IPS DF 4.7 (cell line): ENCODE measurements at regions not wholly inside any gene's neighbourhood (a gene's known extent, or its start where the extent isn't known, plus 50 kb on each side); places are given as distances from the start of the nearest gene placed in this dataset.

ENCODE experiments used
- DNase-seq: peaks from one replicate; pipeline ENCODE4 v3.0.0-alpha.2; 2013; ENCODE audit warnings: low spot score; ENCODE audit errors: extremely low read depth

DNA sequence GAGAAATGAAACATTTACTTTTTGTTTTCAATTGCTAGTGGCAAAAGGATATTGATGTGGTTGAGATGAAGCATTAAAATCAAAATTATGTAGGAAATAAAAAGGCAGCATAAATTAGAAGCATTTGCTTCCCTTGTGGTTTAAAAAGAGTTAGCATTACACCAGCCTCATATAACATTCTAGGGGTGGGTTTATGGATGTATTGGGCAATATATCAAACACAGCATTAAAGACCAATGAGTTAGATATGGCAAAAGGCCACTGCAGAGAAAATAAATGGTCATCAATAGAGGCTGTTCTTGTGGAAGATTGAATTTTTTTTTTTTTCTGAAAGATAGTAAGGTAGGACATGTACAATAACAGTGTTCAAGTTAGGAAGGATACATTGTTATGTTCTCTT lies 473.0 kb downstream of the TLR4 start:
- no peak for DNase-seq

DNA sequence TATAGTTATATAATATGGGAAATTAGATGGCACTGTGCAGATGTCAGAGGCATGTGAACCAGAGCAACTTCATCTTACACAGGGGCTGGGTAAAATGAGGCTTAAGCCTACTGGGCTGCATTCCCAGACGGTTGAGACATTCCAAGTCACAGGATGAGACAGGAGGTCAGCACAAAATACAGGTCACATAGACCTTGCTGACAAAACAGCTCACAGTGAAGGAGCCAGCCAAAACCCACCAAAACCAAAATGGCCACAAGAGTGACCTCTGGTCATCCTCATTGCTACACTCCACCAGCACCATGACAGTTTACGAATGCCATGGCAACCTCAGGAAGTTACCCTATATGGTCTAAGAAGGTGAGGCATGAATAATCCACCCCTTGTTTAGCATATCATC lies 479.4 kb downstream of the TLR4 start:
- no peak for DNase-seq

DNA sequence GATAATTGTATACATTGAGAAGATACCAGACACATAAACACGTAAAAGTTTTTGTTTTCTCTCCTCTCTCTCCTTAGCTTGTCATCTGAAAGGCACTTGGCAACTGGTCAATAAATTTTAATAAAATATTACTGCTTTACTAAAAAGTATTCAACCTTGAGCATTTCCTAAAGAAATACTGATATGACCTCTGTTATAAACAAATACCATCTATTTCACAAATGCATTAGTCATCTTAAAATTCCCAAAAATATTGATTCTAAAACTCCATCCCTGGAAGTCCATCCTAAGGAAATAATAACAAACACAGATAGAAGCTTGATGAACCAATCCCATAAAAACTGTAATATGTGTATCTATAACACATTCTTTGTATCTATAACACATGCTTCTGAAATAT lies 483.2 kb downstream of the TLR4 start:
- no peak for DNase-seq

DNA sequence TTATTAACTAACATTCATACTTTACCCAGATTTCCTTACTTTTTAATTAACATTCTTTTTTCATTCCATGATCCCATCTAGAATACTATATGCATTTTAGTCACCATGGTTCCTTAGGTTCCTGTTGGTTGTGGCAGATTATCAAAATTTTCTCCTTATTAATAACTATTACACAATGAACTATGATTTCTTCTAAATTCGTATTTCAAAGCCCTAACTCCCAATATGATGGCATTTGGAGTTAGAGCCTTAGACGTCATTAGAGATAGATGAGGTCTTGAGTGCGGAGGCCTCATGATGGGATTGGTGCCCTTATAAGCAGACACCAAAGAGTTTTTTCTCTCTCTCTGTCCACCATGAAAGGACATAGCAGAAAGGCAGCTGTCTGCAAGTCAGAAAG lies 485.4 kb downstream of the TLR4 start:
- DNase-seq, result no peak

DNA sequence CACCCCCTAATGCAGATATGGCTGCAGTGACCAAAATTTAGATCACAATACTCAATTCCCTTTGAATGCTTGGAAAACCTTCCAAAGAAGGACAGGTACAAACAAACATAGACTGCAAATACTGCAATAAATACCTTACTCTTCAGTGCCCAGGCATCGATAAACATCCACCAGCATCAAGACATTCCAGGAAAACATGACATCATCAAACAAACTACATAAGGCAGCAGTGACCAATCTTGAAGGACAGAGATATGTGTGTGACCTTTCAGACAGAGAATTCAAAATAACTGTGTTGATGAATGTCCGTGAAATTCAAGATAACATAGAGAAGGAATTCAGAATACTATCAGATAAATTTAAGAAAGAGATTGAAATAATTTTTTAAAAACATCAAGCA lies 488.6 kb downstream of the TLR4 start:
- no peak for DNase-seq

DNA sequence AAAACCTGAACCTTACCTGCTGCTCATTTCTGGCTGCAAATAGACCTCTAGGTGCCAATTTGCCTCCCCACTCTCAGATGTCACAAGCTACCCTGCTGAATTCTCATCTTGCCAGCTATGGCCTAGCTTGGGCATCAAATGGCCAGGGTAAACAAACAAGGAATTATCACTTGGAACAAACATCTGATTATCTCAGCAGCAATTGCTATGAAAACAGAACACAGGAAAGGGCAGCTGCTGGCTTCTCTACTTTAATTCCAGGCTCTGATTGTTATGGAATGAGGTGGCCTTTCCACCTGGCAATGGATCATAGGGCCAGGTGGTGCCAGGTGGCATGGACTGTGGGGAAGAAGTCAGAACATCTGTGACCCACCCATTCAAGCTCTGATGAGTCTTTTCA lies 505.1 kb downstream of the TLR4 start:
- no peak for DNase-seq

DNA sequence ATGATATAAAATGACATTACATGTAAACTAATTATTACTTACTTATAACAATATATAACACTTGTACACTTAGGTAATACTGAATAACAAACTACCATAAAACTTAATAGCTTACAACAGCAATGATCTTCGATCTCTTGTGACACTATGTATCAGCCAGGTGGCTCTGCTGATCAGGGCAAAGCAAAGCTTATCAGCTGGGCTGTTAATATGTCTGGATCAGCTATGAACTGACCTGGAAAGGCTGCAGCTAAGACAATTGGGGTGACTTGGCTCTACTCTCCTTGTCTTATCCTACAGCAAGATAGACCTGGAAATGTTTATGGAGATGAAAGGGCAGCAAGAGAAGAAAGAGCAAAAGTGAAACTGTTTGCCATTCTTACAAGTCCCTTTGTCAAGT lies 511.3 kb downstream of the TLR4 start:
- no peak for DNase-seq

DNA sequence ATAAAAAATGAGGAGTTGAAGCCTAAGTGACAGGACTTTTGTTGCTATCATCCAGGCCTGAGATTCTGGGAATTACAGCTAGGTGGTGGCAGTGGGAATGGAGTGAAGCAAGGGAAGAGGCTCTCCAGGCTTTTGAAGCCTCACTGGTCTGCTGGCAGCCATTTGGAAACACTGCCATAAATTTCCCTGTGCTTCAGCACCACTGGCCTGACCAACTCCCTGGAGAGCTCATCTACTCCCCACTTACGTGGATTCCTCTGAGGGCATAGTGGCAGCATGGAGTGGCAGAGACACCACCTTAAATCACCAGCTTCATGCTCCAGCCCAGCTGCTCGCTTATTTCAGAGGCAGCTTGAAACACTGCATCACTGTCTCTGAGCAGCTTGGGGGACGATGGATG lies 518.2 kb downstream of the TLR4 start:
- no peak for DNase-seq

DNA sequence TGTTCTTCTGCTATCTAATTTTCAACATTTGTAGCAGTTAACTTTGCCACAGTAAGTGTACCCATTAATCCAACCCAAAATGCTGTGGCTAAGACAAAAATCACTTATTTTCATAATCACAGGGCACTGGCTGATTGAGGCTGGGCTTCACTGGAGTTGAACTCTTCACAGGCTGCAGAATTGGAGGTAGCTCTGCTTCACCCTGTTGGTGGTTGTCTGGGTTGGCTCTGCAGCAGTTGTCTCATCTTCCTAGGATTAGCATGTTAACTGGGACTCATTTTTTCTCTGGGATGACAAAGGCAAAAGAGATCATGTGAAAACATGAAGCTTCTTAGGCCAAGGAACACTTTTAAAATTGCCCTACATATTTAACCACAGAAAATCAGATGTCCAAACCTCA lies 518.9 kb downstream of the TLR4 start:
- DNase-seq, result no peak

DNA sequence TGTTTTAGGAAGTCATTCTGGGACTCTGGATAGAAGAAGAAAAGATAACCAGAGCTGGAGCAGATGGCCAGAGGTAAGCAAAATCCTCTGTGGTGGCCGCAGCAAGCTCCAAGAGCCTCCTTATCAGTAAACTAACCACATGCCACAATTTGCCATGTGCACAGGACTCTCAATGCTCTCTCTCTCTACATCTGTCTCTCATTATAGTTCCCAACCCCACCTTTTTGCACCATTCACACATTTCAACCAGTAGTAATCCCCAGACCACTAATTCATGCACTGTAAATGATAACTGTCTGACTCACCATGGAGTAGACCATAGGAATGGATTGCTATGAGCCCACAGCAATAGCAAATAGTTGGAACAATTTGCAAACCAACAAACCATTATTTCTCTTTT lies 526.1 kb downstream of the TLR4 start:
- DNase-seq, result no peak

DNA sequence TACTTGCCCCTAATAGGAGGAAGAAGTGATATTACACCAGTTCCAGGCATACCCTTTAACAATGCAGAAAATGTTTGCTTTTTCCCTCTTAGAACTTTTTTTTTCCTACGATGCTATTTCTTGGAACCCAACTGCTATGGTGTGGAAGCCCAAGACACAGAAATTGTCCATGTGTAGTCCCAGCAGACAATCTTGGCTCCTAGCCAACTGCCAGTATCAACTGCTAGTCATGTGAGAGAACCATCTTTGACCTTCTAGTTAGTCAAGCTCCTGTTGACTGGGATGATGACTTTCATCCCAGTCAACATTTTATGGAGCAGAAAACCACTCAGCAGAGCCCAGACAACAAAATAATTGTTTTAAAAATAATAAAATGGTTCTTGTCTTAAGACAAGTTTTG lies 532.4 kb downstream of the TLR4 start:
- no peak for DNase-seq

DNA sequence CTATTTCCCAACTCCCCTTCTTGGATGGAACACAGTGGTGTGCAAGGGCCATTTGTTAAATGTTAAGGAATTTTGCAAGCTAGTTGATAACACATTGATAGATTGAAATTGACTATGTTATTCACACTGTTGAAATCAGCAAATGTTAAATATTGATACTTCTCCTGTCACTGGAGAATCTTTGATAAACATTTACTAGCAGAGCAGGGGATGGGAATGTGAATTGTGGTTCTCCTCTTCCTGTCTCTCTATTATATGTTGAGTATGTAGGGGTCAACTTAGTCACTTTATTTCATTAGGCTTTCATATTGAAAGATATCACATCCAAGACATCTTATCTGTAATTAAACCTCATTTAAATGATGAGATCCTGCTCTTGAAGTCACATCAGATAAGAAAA lies 533.9 kb downstream of the TLR4 start:
- DNase-seq, result no peak

DNA sequence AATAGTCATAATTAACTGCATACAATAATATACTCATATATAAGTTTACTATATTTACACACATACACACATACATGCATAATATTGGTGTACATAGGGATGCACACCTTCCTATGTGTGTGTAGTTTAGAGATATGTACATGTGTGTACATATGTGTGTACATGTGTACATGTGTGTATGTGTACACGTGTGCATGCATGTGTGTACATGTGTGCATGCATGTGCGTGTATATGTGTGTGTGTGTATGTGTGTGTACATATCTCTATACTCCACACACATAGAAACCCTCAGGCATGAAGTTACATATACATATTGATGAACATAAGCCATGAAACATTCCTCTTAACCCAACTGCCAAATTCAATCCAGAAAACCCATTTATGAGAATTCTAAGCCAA lies 547.8 kb downstream of the TLR4 start:
- no peak for DNase-seq

DNA sequence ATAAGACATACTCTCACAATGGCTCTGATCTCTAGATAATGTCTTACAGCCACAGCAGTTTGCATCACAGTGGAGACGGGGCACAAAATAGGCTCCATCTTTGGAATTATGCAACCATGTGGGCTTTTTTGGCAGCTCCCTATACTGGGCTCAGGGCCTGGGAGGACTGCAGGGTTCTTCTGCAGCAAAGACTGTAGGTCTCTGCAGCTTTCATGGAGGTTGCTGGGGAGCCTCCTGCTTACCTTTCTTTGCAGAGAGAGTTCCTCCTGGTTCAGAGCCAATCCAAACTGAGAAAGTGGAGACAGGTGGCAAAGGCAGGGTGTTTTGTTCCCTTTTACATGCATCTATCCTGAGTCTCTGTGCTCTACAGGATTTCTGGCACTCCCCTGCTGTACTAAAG lies 558.0 kb downstream of the TLR4 start:
- DNase-seq, result no peak

DNA sequence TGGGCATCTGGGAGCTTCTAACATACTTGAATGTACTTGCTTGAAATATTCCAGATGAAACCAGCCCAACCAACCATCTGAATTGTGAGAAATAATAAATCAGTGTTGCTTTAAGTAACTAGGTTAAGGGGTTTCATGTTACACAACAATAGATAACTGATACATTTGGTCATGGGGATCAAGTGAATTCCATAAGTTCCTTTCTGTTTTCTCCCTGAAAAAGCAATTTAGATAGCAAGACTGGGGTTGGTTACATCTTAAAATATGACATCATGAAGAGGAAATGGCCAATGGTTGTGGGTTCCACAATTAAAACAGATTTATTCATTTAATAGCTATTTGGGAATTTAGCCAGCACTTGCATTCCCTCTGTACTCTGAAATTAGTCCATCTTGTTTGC lies 559.7 kb downstream of the TLR4 start:
- no peak for DNase-seq

DNA sequence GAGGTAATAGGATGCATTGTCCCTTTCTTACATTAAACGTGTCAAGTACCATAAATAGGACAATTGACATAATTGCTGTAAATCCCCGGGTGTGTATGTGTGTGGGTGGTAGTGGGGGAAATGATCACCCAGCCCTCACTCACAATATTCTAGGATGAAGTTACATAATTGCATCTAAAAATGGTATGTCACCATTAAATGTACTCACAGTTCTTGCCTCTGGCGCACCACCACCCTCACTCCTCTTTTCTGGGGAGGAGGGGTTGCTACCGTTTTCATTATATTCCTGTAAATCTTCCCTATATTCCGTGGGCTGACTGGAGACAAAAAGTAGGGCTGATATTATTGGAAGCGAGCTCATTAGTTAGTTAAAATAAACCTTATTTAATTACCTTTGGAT lies 563.8 kb downstream of the TLR4 start:
- no peak for DNase-seq

DNA sequence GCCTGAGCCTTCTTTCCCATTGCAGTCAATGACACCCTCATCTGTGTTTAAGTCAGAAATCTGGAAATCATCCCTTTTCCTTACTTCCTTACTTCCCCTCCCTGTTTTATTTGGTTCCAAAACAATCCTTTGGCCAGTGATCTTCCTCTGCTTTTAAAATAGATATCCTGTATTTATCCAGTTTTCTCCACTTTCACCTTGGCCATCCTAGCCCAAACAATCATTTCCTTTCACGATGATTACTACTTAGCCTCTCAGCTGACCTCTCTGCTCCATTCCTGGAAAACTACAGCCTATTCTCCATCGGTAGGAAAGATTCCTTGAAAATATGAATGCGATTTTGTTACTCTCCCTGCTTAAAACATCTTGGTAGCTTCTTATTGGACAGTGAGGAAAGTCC lies 565.4 kb downstream of the TLR4 start:
- DNase-seq, result no peak

DNA sequence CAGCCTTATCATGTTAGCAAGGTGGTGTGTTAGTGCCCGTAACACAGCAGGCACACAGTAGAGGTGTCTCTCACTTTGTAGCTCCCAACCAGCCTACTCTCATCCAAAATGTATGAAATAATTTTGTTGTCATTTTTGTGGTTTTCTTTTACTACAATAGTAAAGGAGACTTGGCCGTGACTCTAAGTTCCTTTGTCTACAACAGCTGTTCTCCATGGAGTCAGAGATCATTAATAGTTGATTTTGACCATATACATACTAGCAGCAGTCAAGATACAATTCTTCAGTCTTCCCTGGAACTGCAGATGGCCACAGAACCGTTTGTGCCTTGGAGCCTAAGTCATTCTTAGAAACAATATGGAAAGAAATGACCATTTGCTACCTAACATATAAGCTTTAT lies 567.1 kb downstream of the TLR4 start:
- DNase-seq, result no peak

DNA sequence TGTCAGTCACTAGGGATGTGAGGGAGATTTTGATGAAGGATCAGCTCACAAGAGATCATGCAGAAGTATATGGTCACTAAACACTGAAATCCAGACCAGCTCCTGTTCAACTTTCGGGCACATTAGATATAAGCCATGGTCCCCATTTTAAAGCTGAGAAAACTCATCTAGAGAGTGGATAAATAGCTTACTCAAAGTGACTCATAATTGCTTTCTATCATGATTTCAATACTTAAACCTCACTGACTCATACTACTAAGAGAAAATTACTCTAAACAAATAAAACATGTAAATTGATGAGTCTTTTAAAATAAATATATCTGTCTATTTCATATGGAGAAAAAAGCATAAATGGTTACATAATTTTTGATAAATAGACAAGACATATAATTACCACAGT lies 567.7 kb downstream of the TLR4 start:
- DNase-seq, result no peak

DNA sequence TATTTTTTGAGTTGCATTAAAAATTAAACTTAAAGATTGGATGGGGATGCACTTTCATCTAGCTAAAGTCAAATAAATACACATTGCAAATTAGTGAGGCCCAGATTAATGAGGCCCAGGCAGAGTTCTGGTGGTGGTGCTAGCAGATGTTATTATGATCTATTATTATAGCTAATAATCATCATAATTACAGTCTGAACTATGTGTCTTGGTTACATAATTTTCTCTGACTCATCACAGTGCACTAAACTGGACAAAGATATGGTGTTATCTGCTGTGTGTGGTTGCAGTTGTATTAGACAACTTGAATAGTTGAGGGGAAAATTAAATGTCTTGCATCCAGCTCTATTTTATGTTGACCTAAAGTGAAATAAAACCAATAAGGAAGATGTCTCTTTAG lies 568.8 kb downstream of the TLR4 start:
- DNase-seq, result no peak

DNA sequence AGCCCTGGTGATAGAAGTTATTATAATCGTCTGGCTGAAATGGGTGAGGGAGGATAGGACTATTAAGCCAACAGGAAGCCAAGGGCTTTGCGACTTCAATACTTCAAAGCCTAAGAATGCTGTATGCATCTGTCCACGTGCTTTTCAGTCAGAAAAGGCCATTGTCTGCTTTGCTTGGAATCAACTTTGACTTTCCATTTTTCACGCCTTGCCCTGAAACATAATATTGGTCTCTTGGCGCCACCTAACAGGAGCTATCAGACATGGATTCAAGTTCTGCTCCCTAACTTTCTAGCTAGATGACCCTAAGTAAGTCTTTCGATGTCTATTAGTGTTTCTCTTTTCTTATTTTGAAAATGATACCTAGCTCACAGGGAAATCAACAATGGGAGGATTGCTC lies 572.6 kb downstream of the TLR4 start:
- DNase-seq, result no peak

DNA sequence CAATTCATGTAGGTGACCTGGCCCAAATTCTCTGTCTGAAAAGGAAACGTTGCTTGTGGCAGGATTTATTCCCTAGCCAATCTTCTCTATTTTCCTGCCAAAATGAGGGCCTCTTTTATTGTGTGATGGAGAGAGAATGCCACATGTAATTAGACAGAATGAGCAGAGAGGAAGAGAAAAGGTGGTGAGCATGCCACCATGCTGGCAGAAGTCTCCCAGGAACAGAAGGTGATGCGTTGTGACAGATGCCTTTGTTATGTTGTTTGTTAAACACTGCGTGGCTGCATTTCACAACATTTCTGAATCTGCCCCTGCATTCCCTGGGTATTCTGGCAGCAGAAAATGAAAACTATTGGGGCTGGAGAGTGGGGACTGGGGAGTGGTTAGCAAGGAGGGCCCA lies 577.6 kb downstream of the TLR4 start:
- DNase-seq, result no peak

DNA sequence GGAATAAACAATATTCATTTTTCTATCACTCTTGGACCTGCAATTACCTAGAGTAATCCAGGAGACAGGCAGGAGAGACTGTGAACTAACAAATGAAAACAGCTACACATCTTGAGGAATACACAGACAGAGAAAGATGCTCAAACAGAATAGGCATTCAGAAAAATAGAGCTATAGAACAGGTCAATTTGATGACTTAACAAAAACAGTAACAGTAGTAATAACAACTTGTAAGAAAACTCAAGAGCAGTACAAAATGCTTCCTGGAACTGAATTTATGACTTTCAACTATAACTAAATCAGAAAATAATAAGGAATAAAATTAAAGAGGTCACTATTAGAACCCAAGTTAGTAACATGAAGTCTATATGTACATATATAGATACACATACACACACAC lies 579.3 kb downstream of the TLR4 start:
- no peak for DNase-seq

DNA sequence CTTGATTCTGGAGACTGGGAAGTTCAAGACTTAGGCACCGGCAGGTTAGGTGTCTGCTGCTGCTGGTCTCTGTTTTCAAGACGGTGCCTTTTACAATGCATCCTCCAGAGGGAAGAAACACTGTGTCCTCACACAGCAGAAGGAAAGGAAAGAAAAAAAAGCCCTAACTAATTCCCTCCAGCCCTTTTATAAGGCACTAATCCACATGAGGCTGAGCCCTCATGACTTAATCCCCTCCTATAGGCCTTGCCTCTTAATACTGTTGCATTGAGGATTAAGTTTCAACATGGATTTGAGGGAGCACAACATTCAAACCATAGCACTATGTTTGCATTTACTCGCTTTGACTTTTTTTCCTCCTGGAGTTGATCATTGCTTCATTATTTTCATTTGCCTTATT lies 585.9 kb downstream of the TLR4 start:
- no peak for DNase-seq

DNA sequence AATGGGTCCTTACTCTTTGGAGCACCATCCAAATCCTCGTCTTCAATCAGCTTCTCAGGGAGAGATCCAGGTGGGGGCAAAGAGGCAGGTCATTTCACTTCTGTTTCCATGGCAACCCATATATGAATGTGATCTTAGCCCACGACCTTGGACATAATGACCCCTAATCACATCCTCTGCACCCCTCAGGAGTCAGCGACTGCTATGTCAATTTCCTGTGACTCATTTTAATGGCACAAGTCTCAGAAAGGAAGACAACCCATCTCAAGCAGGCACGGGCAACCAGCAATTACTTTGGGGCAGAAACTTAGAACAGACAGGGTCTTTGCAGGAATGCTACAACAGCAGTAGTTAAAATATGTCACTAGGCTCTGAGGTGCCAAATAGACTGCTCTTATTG lies 591.2 kb downstream of the TLR4 start:
- no peak for DNase-seq
